Gastrocnemius medialis (tissue), 4 donors: ENCODE measurements at regions not wholly inside any gene's neighbourhood (a gene's known extent, or its start where the extent isn't known, plus 50 kb on each side); places are given as distances from the start of the nearest gene placed in this dataset.

ENCODE experiments used
- ATAC-seq, 2 donors: fragments of 150-250 bp; one replicate each; pipeline ENCODE4 v1.9.1; 2016
- DNase-seq, 2 donors: peaks; one replicate each; pipeline ENCODE4 v3.0.0-alpha.2; 2019
- H3K27ac ChIP-seq, 4 donors: fragments of 200-600 bp; sonication (generic); 1 replicate in 1 of 4; 2 replicates in 3 of 4; pipeline ENCODE4 v1.5.1; 2016 to 2018; ENCODE audit warnings: mild to moderate bottlenecking in 2 of 4, moderate library complexity in 1 of 4
- H3K27me3 ChIP-seq, 3 donors: fragments of 200-600 bp; sonication (generic) in 2 of 3; 1 replicate in 1 of 3; 2 replicates in 2 of 3; pipeline versions ENCODE4 v1.5.1 to v1.6.0; 2016 to 2019; ENCODE audit warnings: mild to moderate bottlenecking in 1 of 3, moderate library complexity in 1 of 3
- H3K36me3 ChIP-seq, 2 donors: fragments of 200-600 bp; sonication (generic) in 1 of 2; one replicate each; pipeline ENCODE4 v1.5.1; 2017 to 2018
- H3K4me1 ChIP-seq, 2 donors: fragments of 200-600 bp; sonication (generic) in 1 of 2; one replicate each; pipeline ENCODE4 v1.5.1; 2016 to 2017; ENCODE audit warnings: mild to moderate bottlenecking in 2 of 2
- H3K4me3 ChIP-seq, 4 donors: fragments of 200-600 bp; sonication (generic) in 3 of 4; 1 replicate in 1 of 4; 2 replicates in 3 of 4; pipeline ENCODE4 v1.5.1; 2016 to 2019; ENCODE audit warnings: mild to moderate bottlenecking in 2 of 4
- H3K9me3 ChIP-seq, 3 donors: fragments of 200-600 bp; sonication (generic) in 2 of 3; 1 replicate in 1 of 3; 2 replicates in 2 of 3; pipeline ENCODE4 v1.5.1; 2016 to 2019
- CTCF ChIP-seq, 5 experiments: fragments of 450-650 bp in 3 of 5; fragments of 200-600 bp in 2 of 5; sonication (generic) in 2 of 5; IDR thresholded peaks in 4 of 5; conservative IDR thresholded peaks in 1 of 5; 1 replicate in 4 of 5; 2 replicates in 1 of 5; pipeline ENCODE4 v1.5.1; 2016 to 2019; ENCODE audit warnings: antibody characterized with exemption in 5 of 5, mild to moderate bottlenecking in 3 of 5, moderate library complexity in 3 of 5
- POLR2A ChIP-seq, 2 donors: fragments of 450-650 bp; IDR thresholded peaks; one replicate each; pipeline ENCODE4 v1.6.1; 2017; ENCODE audit warnings: antibody characterized with exemption in 2 of 2, mild to moderate bottlenecking in 2 of 2, moderate library complexity in 2 of 2
- in situ Hi-C, 4 donors: fragments of 200-750 bp; cut with MboI; loops; one replicate each; pipeline versions ENCODE4 v1.15.0 to v1.8.0; 2017; ENCODE audit warnings: low sequenced_read_pairs in 4 of 4
- intact Hi-C: fragments of 100-400 bp; cut with DNase I; formaldehyde crosslinking; loops from one replicate; pipeline ENCODE4 v1.15.1; 2023; ENCODE audit warnings: low total_unique reads

- H3K4me1 ChIP-seq = no peaks in the 10 kb centered on the region
- H3K9me3 ChIP-seq = no peaks in the 10 kb centered on the region
- TF ChIP-seq POLR2A (IDR thresholded peaks at IDR 0.05) = no peak
- TF ChIP-seq CTCF (IDR thresholded peaks at IDR 0.05 in 4 of 5, conservative IDR thresholded peaks at IDR 0.05 in 1 of 5) = no peak
- H3K27ac ChIP-seq = no peak overlapping the region
- in situ Hi-C loops (no loop called here), intact Hi-C loops (no loop called here)
- DNase-seq (no peak), ATAC-seq (no peak)
- H3K36me3 ChIP-seq = no peaks in the 10 kb centered on the region
- no peaks in the 10 kb centered on the region for H3K27me3 ChIP-seq
- no peak overlapping the region for H3K4me3 ChIP-seq
These were observed 456.9 kb downstream of the TOX3 start for GRCh38 chr16:52090080-52090479.

- Histone ChIP-seq H3K9me3 (no peaks in the 10 kb centered on the region), H3K4me1 (no peaks in the 10 kb centered on the region), H3K27ac (no peak overlapping the region), H3K4me3 (no peak overlapping the region), H3K27me3 (no peaks in the 10 kb centered on the region), H3K36me3 (no peaks in the 10 kb centered on the region)
- in situ Hi-C loops (no loop called here), intact Hi-C loops (no loop called here)
- no peak for DNase-seq
- TF ChIP-seq POLR2A (IDR thresholded peaks at IDR 0.05) (no peak), CTCF (IDR thresholded peaks at IDR 0.05 in 4 of 5, conservative IDR thresholded peaks at IDR 0.05 in 1 of 5) (no peak)
- no peak for ATAC-seq
These were observed 457.5 kb downstream of the TOX3 start for GRCh38 chr16:52089476-52089875.

- intact Hi-C loops = no loop called here
- no peak overlapping the region for H3K27ac ChIP-seq
- in situ Hi-C loops = no loop called here
These were observed 460.0 kb downstream of the TOX3 start for GRCh38 chr16:52086901-52087300.

GRCh38 chr16:52078716-52079655, 468.0 kb downstream of the TOX3 start:
- no peak for DNase-seq
- TF ChIP-seq CTCF (IDR thresholded peaks at IDR 0.05 in 4 of 5, conservative IDR thresholded peaks at IDR 0.05 in 1 of 5) (no peak), POLR2A (IDR thresholded peaks at IDR 0.05) (no peak)
- no peak for ATAC-seq
- H3K4me1 ChIP-seq = no peaks in the 10 kb centered on the region
- H3K27ac ChIP-seq = no peak overlapping the region
- H3K36me3 ChIP-seq = no peaks in the 10 kb centered on the region
- no peak overlapping the region for H3K4me3 ChIP-seq
- in situ Hi-C loops = no loop called here
- intact Hi-C loops = no loop called here
- H3K9me3 ChIP-seq = no peaks in the 10 kb centered on the region
- H3K27me3 ChIP-seq = no peaks in the 10 kb centered on the region

More at GRCh38 chr16:52086901-52087300, 460.0 kb downstream of the TOX3 start:
- DNase-seq = no peak
- no peak for ATAC-seq
- no peaks in the 10 kb centered on the region for H3K27me3 ChIP-seq
- no peaks in the 10 kb centered on the region for H3K9me3 ChIP-seq
- no peaks in the 10 kb centered on the region for H3K36me3 ChIP-seq
- H3K4me3 ChIP-seq = no peak overlapping the region
- TF ChIP-seq CTCF (IDR thresholded peaks at IDR 0.05 in 4 of 5, conservative IDR thresholded peaks at IDR 0.05 in 1 of 5) (no peak), POLR2A (IDR thresholded peaks at IDR 0.05) (no peak)
- H3K4me1 ChIP-seq = no peaks in the 10 kb centered on the region
